Ureter (tissue), 1 donor: ENCODE measurements at regions not wholly inside any gene's neighbourhood (a gene's known extent, or its start where the extent isn't known, plus 50 kb on each side); places are given as distances from the start of the nearest gene placed in this dataset.
A peak's percentile ranks its signal among the peaks of the same experiment; 100 is the strongest.

Experiments
- DNase-seq: peaks from one replicate; pipeline ENCODE4 v3.0.0-alpha.2; 2020; ENCODE audit warnings: low spot score
- donor health status: DM: yes; HTN: yes; CAD: no.

DNA sequence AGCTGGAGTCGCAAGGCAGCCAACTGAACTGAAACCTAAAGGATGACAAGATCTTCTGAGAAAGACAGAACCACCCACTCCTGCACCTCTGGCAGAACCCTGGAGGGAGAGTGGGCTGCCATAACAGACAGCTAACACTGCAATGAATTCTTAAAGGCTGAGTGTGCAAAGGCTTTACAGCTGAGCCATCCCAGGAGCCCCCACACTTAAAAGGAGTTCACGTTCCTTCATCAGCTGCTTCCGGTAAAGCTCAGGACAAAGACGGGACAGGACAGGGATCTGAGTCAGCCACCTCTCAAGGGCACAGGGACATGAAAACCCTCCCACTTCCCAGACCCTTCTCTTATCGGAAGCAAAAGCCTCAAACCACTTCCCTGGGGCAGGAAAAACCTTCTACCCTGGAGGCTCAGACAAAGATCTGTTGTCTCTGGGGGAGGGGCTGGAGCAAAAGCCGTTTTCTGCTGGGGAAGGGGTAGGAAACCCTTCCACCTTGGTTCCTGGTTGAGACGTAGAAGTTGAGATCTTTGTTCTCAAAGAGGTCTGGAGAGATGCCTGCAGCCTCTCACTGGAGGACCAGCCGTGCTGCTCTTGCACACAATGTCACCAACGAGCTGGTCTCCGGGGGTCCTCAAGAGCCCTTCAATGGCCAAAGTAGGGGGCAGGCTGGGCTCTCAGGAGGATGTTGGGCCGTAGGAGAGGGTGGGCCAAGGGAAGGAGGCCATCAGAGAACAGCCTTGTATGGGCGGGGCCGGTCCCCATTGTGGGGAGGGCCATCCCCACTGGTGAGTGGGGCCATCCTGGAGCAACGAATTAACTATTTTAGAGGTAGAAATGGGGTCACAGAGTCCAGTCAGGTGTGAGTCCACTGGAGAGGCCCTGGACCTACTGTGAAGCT lies 452.4 kb downstream of the PTPRU start:
- DNase-seq = no peak

DNA sequence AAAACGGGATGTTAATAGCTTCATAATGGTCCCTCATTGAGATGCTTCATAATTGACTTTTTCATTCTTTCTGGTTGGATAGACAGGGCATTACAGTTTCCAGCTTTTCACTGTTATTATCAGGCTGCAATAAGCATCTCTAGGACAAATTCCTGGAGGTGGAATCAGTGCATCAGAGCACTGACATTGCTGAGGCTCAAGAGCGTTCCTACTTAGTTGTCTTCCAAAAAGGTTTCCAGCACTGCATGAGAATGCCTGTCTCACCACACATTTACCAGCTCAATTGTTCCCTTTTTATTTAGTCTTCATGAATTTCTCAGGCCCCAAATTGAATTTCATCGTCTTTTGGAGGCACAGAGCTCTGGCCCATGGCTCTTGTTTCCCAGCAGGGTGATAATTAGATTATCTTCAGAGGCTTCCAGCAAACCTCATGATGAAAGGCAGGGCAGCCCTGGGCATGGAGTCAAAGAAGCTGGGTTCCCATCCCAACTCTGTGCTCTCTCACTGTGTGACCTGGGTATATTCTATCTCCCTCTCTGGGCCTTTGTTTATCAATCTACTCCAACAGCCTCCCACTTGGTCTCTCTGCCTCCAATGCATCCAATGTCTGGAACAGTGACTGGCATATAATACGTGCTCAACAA lies 451.4 kb downstream of the PTPRU start:
- DNase-seq = no peak

DNA sequence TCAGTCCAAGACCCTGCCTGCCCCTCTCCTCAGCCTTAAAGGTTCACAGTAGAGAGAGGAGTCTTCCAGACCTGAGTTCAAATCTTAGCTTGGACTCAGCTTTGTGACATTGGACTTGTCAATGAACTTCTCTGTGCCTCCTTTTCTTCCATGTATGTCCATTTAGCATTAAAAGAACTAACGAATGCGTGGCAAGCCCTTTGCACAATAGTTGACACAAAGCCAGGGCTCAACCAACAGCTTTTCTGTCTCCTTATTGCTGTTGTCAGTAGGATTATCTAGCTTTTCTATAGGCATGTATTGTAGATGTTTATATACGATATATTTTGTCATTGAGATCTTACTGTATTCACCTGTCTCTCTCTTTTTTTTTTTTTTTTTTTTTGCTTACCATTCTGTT lies 450.8 kb downstream of the PTPRU start:
- DNase-seq = no peak

GRCh38 chr1:29686012-29686930 lies 449.9 kb downstream of the PTPRU start:
- peak; percentile 35 for DNase-seq

DNA sequence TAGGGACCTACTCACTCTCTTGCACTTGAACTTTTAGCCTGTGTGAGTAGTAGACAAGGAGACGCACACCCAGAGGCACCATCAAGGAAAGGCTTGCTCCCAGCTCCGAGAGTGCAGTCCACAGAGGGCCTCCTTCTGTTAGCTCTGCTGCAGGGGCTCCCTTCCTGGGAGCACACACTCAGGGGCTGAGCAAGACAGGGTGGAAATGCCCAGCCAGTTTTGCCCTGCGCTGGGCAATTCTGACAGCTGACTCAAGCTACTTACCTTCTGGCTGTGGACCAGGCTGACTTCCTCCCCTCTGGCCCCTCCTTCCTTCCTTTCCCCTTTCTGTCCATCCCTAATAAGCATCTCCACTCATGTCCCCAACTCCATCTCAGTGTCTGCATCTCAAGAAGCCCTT lies 449.1 kb downstream of the PTPRU start:
- DNase-seq = peak; percentile 23

- no peak for DNase-seq
Measured at GRCh38 chr1:29684141-29684540, 447.8 kb downstream of the PTPRU start.

DNA sequence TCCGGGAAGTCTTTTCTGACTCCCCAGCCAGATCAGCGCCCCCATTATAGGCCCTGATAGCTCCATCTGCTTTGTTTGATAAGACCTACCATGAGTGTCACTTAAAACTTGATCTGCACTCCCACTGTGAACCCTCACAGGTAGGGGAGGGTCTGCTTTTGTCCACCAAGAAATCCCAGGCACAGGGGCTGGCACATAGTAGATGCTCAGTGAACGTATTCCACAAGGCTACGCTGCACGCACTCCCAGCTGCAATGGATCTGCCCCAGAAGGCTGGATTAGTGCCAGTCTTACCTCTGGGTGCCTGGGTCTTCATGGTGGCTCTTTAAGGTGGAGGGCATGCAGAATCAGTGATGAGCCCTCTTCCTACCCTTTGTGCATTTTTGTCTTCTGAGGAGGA lies 447.1 kb downstream of the PTPRU start:
- peak; percentile 31 for DNase-seq

DNA sequence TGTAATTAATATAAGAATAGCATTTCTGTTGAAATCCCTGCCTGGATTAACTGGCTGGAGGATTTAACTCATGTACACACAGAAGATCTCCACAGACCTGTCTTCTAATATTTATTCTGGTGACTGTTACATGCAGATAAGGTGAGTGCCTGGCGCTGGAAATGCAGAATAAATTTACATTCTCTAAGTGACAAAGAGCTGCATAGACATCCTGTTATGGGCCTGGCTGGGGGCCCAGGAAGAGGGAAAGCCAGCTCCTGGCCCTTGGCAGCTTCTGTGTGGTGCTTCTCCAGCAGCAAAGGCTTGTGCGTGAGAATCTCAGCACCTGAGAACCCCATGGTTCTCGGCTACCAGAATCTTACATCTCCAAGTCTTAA lies 446.6 kb downstream of the PTPRU start:
- peak; percentile 41 for DNase-seq

DNA sequence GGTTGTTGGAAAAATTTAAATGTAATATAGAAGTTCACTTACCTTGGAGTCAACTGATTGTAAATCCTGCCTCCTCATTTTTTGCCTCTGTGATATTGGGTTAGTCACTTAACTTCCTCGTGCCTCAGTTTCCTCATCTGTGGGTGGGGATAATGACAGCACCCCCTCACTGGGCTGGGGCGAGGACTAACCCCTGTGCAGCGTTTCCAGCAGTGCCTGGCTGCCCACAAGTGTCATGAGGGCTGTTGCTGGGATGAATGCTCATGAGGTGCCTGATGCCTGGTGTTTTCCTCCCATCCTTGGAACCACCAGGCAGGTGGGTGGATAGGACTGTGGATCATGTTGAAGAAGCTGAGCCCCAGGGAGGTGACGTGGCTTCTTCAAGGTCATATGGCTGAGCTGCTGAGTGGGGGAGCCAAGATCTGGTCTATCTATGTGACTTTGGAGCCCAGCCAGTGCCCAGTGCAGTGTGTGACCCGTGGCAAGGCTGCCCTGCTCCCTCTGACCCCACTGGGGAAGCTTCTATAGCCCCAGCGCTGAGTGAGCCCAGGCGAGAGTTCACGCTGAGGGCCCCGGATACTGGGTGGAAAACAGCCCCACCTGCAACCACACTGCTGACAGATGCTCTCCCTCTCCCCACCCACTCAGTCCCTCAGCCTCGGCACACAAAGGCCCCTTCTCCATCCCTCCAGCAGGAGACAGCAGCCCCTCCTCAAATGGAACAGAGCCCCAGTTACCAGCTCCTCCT lies 446.0 kb downstream of the PTPRU start:
- DNase-seq = peak; percentile 19

DNA sequence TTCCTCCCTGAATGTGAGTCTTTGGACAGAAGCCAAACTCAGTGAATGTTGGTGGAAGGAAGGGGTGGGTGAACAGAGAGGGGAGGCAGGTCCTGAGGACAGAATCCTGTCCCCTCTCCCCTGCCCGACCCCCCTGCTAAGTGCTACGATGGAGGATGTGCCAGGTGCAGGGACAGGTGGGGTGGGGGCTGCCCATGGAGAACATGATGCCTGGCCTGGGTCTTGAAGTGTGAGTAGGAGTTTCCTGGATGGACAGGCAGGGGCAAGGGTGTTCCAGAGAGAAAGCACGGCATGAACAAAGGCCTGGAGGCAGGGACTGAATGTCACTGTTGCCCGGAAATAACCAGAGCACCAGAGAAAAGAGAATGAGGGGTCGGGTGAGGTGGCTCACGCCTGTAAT lies 445.1 kb downstream of the PTPRU start:
- DNase-seq = peak; percentile 30

DNA sequence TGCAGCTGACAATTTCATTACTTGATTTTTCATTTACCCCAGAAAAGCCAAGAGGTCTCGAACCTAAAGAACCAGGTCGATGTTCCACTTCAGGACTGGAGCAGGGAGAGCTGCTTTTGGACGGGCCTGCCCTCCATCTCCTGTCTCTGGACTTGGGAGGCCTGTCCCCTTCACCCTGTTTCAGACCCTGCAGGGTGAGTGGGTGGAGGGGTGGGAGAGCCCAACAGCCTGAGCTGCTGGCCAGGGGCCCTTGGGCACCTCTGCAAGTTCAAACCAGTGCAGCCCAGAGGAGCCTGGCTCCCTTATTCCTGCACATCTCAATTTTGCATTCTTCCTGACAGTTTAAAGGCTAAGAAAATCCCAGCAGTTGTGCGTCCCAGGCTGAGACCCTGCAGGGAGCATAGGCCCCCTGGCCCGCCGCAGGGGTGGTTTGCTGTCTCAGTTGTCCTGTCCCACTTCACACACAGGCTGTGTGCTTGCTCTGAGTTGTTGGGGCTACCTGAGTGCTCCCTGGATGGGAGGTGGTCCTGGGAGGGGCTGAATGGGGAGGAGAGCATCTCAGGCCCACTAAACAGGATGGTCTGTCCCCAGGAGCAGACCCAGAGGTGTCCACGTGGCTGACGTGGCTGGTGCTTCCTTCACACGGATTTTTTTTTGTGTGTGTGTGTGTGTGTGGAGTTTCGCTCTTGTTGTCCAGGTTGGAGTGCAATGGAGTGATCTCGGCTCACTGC lies 443.7 kb downstream of the PTPRU start:
- peak; percentile 32 for DNase-seq

DNA sequence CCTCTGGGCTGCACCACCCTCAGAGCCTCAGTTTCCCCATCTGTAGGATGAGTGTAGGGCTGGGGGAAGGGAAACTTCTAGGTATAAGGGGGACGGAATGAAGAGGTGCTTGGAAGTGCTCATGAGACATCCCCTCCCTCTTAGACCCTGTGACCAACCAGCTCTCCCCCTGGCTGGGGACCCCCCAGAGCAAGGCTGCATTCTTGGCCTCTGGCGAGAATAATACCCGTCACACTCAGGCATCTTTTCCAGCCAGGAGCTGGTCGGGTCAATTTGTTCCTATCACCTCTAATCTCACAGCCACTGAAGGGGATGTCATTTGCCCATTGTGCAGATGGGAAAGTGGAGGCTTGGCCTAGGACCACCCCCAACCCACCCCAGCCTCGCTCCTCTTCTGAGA lies 443.0 kb downstream of the PTPRU start:
- DNase-seq = peak; percentile 18

DNA sequence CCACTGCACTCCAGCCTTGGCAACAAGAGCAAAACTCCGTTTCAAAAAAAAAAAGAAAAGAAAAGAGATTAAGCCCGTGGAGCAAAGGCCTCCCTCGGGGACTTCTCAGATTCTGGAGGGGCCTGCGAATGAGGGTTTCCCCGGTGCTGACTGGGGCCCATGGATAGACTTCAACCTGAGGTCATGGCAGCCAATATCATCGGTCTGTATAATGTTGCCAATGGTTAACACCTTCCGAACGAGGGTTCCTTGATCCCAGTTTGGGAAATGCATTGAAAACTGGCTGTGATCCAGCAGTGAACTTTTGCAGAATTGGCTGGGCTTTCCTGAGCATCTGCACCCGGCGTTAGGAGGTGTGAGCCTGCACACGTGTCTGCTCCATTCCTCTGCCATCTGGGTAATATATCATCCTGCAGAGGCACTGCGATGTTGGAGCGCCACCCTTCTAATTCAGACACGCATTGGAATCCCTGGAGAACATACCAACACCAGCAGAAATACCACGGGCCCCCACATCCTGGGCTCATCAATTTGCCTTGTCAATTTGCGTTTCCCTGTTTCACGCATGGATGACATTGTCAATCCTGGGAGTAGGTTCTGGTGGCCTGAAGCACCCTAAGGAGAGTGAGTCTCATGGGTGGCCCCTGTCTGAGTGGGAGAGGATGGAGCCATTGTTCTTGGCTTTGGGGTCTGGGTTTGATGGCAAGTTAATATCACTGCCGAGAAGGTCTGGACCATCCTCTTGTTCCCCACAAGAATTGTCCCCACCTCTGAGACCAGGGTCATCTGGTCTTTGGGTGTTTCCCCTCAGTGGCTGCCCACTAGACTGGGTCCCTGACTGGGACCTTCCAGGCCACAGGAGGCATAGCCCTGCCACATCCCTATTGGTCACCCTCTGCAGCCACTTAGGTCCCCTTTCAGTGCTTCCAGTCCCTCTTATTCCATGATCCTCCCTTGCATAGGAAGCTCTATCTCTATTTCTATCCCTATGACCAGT lies 441.0 kb downstream of the PTPRU start:
- peak; percentile 26 for DNase-seq

DNA sequence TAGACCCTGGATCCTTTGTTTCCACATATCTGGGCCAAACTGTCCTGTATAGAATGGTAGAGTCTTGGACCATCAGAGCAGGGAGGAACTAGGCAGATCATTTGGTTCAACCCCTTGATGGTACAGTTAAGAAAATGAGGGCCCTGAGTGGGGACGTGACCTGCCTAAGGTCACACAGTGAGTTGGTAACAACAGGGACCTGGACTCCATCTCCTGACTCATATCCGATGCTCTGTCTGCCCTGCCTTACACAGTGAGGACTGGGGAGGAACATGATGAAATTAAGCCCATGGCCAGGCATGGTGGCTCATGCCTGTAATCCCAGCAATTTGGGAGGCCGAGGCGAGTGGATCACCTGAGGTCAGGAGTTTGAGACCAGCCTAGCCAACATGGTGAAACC lies 440.2 kb downstream of the PTPRU start:
- DNase-seq = no peak

DNA sequence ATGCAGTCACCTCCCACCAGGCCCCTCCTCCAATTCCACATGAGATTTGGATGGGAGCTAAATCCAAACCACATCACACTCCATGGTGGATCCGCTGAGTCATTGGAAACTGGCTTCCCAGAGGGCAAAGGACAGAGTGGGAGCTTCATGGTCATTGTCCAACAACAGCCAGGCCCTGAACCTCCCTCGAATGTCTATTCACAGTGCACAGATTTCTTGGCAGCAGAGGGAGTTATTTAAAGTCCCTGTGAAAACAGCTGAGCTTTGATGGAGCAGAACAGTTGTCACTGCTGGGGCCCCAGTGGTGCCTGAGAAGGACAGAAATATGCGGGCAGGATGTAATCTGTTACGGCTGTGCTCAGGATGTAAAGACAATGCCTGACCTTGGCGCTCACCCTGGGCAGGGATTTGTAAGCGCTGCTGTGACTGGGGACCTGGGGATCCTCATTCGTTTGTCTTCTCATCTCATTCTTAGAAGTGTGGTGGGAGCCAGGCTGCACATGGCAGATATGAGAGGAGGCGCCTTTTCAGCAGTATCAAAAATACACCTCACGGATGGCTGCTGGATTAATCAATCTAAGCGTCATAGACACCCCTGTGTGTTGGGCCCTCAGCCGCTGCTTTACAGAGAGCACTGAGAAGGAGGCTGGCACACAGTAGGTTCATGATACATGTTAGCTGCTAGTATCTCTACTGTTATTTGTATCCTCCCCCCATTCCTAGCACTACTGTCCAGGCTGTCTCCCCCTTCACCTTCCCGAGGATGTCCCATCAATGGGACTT lies 439.4 kb downstream of the PTPRU start:
- peak; percentile 15 for DNase-seq

- peak; percentile 22 for DNase-seq
Measured at GRCh38 chr1:29674627-29675326, 438.5 kb downstream of the PTPRU start.

GRCh38 chr1:29673669-29674626 lies 437.6 kb downstream of the PTPRU start:
- DNase-seq = no peak
